Ammon's horn (tissue), 1 donor: ENCODE measurements at regions not wholly inside any gene's neighbourhood (a gene's known extent, or its start where the extent isn't known, plus 50 kb on each side); places are given as distances from the start of the nearest gene placed in this dataset.
"Not testable (repeated sequence)": the region's sequence is repeated elsewhere in the genome, so short reads cannot be mapped to it uniquely, and the experiment has no call there.

Experiments used
- DNase-seq: peaks from one replicate; pipeline ENCODE4 v3.0.0-alpha.2; 2016; ENCODE audit warnings: low spot score

DNA sequence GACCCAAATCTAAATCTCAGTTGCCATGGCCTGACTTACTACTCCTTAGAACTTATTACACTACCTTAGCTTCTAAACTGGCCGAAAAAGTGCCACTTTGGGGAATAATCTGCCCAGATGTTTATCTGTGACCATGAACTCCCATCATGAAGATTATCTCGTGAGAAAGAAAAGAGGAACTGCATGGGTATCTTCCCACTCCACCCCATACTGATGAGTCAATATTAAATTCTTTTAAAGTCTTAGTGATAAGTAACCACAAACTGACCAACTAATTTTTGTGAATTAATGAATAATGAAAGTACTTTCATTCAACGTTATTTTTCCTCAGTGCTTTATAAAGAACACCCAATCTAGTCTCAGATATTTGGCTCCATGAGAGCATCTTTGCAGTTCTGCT, 493.5 kb downstream of the EBF1 start:
- DNase-seq, result no peak

DNA sequence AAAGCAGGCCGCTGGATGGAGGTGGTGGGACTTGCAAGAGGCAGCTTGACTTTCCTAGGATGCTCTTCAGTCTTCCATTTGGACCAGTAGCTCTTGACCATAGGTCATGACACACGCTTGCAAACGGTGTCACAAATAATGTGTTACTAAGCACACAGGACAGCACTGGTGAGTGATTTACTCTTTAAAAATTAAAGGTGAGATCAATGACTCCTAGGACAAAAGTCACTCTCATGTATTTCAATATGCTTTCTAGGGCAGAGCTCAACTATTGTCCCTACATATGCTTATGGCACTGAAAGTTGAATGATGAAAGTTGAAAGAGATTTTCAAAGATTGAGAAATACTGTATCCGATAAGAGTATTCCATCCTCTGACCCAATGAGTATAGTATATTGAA, 496.7 kb downstream of the EBF1 start:
- no peak for DNase-seq

DNA sequence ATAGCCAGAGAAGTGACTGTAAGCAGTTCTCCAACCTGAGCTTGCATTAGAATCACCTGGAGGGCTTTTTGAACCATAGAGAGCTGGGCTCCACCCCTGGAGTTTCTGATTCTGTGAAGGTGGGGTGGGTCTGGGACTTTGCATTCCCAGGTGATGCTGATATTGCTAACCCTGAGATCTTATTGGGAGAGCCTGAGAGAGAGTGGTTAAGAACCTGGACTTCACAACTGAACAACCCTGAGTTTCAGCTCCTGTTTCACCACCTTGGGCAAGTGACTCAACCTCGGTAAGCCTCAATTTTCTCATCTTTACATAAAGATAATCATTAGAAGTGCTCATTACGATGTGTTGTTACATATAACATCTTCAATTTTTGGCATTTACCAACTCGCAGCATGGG, 498.6 kb downstream of the EBF1 start:
- DNase-seq, result no peak

DNA sequence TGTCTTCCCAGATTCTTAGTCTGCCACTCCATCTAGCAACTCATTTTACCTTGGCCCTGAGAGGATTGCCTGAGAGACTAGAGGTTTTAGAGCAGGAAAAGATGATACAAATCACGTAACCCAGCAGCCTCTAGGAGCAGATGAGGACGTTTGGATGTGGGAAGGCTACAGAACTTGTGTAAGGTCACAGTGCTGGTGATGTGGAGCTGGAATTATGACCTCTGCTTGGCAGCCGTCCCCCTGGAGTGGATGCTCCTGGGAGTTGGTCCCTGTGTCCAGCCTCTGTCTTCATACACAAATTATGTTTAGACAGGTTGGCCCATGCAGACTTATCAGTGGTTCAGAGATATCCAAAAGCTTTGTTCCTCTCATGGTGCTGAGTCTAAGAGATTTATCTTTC, 499.0 kb downstream of the EBF1 start:
- no peak for DNase-seq

DNA sequence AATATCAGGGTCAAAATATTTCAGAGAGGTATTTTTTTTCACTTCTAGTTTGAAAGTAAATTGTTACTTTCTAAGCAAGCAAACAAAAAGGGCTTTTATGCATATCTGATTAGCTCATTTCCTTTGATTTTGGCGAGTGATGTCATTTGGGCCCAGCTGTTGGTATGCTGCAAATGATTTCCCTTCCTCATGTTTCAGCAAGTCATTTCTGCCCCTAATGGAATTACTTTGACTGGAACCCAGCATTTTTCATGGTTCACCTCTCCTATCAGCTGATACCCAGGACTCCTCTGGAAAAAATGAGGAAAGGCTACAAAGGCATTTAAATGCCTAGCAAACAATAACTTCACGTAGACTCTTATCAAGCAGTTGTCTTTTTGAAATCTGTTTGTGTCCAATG, 500.6 kb downstream of the EBF1 start:
- no peak for DNase-seq

DNA sequence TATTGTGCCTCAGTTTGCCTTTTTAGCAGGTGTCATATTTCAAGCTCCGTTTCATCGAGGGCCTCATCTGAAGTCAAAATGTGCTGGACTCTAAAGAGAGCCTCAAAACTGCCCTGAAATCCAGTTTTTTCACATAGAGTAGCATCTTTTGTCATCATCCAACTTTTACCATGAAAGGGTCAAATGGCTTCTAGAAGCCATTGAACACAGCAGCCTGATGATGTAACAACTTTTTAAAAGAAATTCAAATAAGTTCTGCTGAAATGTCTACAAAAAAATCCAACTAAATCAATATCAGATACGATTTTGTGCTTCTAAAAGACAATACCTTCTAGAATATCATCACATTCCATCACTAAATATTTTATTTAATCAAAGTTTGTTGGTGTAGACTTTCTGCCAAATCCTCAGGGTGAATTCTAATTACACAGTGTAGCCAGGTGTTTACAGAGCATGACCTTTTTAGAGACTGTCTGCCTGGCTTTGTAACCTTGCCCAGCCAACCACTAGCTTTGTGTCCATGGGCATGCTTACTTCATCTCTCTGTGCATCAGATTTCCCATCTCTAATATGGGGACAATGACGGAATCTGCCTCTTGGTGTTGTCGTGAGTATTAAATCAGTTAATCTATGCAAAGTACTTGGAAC, 505.0 kb downstream of the EBF1 start:
- DNase-seq, result no peak

DNA sequence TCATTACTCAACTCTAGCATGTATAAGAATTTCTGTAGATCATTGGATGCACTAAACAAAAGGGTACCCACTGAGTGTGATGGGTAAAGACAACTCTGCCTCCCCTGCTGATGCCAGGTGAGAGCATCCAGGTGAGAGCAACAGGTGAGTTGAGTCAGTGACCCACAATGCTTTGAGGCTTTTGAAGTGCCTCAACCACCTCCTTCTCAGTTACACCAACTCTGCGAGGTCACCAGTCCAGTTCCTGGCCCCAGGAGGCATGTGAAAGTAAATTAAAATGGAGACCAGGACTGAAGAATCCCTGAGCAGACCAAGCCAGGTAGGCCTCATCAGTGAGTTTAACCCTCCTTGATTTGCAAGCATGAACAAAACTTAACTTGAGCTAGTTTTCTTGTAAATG, 505.8 kb downstream of the EBF1 start:
- DNase-seq, result no peak

DNA sequence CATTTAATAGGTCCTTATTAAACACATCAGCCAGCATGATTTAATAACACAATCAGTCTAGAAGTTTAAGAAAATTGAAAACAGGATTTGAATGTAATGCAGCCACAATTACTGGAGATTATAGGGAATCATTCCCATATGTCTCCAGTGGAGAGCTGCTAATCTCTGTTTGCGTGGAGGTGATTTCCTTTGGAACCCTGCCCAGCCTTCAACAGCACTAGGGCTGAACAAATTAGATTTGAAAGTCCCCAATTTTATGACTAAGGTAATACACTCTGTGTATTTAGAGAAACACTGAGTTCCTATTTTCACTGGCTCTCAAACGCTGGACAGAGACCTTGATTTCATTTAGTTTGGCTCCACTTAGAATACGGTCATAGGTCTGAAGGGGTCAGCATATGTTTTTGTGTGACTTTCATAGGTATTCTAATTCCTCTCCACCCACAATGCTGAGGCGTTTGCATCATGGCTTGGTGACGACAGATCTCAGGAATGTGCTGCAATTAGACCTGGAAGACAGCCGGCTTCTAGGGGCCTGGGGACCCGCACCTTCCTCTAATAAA, 508.3 kb downstream of the EBF1 start:
- no peak for DNase-seq

DNA sequence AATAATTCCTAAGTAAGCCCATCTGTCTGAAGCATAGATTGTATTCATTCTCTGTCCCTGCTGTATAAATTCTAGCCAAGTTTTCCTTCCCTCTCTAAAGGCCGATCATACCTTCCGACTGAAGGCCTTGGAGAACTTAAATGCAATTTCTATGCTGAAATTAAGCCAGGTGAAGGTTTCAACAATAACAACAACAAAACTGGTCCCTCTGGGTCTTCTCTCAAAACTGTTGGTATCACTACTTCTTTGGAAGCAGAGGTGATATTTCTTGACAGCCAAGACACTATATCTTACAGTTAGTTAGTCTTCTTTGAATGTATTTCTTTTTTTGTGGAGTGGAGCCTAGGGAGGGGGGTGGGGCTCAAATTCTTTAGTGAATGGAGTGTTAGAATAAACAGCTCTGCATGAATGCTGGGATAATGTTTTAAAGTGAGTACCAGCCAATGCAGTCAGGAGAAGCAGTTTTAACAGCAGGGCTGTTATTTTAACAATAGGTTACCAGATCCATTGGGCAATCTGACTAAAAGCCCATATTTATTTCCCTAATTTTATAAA, 508.9 kb downstream of the EBF1 start:
- DNase-seq, result no peak

DNA sequence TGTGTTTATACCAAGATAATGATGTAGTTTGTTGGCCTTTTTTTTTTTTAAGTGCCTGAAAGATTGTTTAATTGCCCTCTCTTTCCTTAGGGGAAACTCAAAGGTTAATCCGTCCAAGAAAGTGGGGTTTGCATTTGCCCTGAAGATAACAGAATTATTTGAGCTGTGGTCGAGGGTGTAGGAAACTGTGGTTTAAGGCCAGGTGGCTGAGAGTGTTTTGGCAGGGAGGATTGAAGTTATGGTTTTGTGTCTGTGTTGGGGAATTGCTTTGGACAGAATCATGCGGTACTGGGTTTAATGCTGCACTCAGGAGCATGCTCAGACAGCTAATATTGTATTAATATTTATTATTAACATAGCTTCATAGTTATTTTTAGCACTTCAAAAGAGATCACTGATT, 509.8 kb downstream of the EBF1 start:
- no peak for DNase-seq

DNA sequence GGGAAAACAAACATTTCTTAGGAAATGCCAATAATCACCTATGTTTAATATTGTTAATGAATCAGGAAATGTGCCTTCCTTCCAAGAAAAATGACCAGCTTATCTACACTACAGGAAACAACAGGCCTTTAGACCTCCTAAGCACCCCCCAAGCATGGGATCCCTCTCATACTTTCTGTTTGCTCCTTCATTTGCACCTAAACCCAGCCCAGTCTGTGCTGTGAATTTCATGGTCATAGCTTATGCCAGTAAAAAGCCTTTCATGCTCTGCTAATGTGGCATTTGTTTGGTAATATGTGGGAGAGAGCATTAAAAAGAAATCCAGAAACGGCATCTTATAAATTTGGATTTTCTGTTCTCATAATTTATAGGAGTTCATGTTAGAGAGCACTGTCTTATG, 511.1 kb downstream of the EBF1 start:
- no peak for DNase-seq

DNA sequence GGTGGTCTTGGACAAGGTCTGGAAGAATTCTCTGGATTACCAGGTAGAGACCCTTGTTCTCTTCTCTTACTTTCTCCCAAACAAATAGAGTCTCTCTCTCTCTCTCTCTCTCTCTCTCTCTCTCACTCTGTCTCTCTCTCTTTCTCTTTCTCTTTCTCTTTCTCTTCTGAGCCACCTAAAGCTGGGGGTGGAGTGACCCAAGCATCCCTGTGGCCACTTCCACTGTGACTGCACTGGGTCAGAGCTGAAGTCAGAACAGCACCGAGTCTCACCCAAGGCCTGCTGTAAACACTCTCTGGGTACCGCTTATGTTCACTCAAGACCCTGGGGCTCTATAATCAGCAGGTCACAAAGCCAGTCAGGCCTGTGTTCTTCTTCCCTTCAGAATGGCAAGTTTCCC, 513.7 kb downstream of the EBF1 start:
- DNase-seq, result no peak

DNA sequence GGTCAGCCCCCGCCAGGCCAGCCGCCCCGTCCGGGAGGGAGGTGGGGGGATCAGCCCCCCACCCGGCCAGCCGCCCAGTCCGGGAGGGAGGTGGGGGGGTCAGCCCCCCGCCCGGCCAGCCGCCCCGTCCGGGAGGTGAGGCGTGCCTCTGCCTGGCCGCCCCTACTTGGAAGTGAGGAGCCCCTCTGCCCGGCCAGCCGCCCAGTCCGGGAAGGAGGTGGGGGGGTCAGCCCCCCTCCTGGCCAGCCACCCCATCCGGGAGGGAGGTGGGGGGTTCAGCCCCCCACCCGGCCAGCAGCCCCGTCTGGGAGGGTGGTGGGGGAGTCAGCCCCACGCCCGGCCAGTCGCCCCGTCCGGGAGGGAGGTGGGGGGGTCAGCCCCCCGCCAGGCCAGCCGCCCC, 517.0 kb downstream of the EBF1 start:
- not testable (repeated sequence) for DNase-seq

DNA sequence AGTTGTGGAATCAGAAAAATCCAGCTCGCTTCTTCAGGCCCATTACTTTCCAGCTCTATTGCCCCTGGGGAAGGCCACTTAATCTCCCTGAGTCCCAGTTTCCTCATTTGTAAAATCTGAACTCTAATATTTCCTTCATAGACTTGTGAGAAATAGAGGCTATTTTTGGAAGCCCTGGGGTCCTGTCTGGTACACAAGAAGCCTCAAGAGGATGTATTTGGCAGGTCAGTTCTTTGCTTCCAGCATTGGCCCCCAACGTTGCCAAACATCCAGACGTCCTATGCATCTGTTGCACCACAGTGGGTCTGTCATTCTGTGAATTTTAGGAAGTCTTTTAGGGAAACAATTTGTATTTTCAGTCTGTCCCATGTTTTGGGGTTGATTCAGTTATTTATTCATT, 525.9 kb downstream of the EBF1 start:
- no peak for DNase-seq

DNA sequence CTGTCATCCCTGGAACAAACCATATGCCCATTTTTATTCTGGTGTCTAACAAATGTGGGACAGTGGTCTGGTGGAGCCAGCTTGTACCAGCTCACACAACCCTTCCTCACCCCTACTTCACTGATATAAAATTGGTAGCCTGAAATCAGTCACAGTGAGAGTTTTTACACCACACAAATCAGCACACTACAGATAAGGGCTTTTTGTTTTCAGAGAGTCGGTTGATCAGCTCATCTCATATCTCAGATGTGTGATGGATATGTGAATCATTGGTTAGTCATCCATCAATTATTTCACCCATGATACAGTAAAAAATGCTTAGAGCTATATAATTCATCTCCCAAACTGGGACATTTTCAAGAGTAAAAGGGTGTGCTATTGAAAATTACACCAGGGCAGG, 529.2 kb downstream of the EBF1 start:
- DNase-seq, result no peak

DNA sequence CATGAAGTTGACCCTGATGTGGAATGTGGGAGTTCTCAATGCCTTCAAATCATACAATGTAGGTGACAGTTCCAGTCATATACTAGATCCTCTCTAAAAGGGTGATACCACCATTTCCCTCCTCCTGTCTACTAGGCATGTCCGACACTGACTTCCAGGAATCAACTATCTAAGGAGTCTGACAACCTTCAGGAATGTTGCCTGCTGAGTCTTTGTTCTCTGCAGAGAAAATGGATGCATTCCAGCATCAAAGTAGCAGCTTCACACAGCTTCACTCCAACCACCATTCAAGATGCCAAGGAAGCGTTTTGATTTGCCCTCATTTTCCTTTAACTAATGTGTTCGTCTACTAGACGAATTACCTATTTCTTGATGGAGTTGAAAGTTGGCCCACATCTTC, 530.2 kb downstream of the EBF1 start:
- no peak for DNase-seq

DNA sequence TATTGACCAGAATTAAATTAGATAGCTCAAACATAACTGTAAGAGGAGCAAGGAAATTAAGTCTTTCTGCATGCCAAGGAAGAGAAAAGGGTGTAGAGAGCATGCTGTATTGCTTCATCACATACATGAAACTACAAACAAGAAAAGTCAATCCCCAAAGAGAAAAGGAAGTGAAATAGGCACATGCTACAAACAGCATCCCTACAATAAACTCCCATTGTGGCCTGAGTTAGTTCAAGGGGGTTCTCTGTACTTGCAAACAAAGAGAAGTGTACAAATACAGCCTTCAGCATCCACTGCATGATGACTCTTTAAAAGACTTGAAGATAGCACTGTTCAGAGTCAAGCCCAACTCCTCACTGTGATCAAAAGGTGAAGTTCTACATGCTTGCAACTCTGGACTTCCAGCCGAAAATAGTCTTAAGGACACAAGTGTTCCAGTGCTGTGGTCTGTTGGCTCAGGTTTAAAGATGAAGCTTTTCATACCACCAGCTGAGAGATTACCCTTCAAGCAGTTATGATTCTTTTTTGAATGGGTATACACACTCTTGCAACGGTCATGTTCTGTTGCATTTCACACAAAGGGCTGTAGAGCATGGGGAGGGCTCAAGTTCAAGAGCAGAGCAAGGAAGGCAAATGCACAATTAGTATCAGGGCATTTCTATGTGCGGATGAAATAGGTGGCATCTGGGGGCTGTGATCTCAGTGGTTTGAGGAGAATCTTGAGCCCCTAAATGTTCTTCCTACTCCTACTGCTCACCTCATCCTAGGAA, 534.5 kb downstream of the EBF1 start:
- no peak for DNase-seq

DNA sequence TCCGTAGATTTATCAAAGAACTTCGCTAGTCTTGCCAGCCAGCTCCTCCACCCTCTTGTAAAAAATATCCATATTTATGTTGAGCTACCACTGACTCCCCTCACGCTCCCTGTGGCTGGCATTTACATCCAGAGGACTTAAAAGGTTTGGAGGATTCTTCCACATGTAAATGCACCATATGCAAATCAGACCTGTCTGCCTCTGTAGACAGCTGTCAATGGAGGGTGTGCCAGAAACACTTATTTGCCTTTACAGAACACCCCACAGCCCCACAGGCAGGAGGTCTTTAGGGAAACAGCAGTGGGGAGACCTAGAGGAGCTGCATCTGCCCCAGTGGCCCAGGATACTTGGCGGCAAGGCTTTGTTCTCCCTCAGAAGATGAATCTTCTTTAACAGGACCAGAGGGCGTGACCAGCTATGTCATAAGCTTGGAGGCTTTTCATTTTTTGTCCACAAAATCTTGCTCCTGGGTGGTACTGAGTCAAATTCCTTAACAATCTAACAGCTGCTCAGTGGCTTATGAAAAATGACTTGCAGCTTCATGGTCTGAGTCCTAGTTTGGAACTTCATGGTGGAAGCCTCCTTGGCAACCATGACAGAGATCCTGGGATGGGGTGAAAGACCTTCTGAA, 535.8 kb downstream of the EBF1 start:
- no peak for DNase-seq

DNA sequence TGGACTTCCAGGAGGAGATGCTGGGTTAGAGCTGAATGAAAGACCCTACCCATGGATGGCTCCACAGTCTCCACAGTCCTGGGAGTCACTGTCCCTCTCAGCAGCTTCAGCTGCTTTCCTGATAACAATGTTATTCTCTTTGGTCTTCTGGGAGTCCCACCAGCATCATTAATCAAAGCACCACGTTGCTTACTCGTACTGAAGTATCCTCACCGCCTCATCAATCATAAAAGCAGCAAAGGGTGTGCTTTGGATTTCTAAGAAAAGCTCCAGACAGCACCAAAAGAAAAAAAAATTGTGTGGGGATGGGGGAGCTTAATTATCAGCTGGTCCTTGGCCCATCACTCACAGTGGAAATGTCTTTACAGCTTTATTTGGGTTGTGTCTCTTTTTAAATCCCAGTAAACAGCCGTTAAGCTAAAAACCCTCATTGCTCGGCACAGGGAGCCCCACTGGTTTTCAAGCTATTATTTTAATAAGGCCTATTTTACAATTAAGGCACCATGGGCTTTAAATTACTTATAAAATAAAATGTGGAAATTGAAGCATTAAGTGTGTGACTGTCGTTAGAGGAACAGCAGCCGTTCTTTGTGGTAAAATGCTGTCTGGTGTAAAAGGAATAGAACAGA, 538.0 kb downstream of the EBF1 start:
- no peak for DNase-seq

DNA sequence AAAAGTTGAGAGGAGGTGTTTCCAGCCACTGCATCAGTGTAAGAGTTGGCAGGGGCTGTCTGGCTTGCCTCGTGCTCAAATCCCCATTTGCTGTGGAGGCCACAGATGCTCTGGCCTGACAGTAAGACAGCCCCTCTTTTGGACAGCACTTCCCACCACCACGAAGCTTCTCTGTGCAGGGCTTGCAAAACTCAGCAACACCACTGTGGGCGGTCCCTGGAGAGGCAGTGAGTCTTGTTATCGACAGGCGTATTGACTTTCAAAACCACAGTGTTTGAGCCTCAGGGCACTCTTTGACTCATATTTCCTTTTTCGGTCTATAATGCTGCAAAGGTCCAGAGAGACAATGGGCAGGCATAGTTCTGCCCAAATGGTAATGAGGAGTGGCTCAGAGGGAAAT, 539.5 kb downstream of the EBF1 start:
- no peak for DNase-seq

DNA sequence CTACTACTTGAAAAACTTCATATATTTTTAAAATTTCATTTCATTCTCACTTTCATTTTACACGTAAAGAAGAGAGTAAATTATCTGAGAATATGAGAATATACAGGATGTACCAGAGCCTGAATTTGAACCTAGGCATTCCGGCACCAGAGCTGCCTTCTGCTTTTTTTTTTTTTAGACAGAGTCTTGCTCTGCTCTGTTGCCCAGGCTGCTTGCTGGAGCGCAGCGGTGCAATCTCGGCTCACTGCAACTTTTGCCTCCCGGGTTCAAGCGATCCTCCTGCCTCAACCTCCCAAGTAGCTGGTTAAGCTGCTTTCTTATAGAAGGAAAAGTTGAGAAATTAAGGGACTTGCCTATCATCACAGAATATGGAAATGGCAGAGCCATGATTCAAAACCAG, 540.1 kb downstream of the EBF1 start:
- no peak for DNase-seq

DNA sequence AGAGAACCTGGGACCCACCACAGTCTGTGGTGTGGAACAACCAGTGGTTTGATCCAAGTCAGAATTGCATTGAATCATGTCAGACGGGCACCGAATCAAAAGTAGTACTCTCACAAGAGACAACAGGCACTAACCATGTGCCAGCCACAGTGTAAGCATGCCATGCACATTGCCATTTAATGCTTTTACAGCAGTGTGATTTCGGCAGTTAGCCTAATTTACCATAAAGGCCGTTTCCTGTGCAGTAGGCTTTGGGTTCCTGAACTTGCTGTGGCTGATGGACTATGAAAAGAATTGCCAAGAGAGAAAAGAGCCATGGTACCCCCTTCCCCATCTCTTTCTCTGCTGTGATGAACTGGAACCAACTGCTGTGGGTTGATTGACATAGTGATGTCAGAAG, 540.6 kb downstream of the EBF1 start:
- DNase-seq, result no peak

DNA sequence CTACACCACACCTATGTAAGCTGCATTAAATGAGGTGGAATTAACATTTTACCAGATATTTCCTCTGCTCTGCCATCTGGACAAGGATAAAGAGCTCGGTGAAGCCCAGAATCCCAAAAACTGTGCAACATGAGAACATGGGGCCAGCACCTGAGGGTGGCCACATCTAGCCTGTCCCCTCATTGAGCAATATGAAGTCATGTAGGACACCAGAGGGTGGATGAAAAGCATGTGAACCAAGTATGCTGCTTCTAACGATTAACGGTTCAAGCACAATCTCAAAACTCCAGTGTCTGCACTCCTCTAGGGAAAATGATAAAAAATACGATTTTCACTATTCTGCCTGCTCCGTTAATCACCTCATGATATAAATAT, 545.8 kb downstream of the EBF1 start:
- DNase-seq, result no peak
